HG02852 (cell line): ENCODE measurements at regions not wholly inside any gene's neighbourhood (a gene's known extent, or its start where the extent isn't known, plus 50 kb on each side); places are given as distances from the start of the nearest gene placed in this dataset.
"Not testable (repeated sequence)": the region's sequence is repeated elsewhere in the genome, so short reads cannot be mapped to it uniquely, and the experiment has no call there.

ENCODE experiments used
- ATAC-seq: cut with Tn5 transposase; IDR thresholded peaks from one replicate; pipeline ENCODE4 v1.9.1; 2021; ENCODE audit warnings: mild to moderate bottlenecking, moderate library complexity; ENCODE audit not compliant: unreplicated experiment

- ATAC-seq = not testable (repeated sequence)
These were observed 75.3 kb upstream of the OR4F16 start for GRCh38 chr1:761791-762190.

DNA sequence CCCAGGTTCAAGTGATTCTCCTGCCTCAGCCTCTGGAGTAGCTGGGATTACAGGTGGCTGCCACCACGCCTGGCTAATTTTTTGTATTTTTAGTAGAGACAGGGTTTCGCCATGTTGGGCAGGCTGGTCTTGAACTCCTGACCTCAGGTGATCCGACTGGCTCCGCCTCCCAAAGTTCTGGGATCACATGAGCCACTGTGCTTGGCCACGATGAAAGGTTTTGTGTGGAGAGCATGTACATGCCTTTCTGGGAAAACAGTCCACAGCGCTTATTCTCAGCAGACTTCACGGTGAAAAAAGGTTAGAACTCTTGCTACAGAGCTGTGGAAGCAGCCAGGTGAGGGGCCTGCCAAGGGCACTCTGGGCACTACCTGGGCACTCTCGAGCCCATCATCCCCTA, 85.0 kb upstream of the OR4F16 start:
- not testable (repeated sequence) for ATAC-seq

- ATAC-seq = not testable (repeated sequence)
These were observed 91.2 kb upstream of the OR4F16 start for GRCh38 chr1:777480-778180.

- ATAC-seq = peak; percentile 100
These were observed 92.2 kb upstream of the OR4F16 start for GRCh38 chr1:778451-779278.

DNA sequence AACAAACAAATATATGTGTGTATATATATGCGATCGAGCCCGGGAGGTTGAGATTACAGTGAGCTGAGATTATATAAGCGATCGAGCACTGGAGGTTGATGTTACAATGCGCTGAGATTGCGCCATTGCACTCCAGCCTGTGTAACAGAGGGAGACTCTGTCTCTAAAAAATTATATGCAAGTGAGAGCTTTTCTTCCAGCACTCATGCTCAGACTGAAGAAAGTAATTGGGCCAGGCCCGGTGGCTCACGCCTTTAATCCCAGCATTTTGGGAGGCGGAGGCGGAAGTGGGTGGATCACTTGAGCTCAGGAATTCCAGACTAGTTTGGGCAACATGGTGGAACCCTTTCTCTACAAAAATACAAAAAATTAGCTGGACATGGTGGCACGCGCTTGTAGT, 93.2 kb upstream of the OR4F16 start:
- not testable (repeated sequence) for ATAC-seq

DNA sequence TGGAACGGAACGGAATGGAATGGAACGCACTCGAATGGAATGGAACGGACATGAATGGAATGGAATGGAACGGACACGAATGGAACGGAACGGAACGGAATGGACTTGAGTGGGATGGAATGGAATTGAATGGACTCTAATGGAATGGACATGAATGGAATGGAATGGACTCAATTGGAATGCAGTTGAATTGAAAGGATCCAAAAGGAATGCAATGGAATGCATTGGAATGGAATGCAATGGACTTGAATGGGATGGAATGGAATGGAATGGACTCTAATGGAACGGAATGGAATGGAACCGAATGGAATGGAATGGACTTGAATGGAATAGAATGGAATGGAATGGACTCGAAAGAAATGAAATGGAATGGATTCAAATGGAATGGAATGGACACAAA, 102.4 kb upstream of the OR4F16 start:
- ATAC-seq = no peak

GRCh38 chr1:789606-790005, 103.2 kb upstream of the OR4F16 start:
- ATAC-seq = not testable (repeated sequence)

- not testable (repeated sequence) for ATAC-seq
These were observed 104.0 kb upstream of the OR4F16 start for GRCh38 chr1:790388-790930.

DNA sequence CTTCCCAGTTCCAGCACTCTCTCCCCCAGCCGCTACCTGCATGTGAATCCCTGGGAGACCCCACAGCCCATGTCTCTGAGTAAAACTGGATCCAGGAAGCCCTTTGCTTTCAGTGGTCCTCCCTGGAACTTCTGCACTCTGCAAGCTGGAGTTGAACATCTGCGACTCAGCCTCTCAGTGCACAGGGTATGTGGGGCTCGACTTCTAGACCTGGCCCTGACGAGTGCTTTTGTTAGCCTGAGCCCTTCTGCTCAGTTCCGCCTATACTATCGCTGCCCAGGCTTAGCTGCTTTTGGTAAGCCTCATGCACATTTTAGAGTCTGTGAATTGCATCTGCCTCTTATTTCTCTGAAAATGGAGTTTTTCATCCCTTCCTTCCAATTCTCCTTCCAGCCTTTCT, 107.9 kb upstream of the OR4F16 start:
- ATAC-seq = not testable (repeated sequence)

- not testable (repeated sequence) for ATAC-seq
These were observed 108.6 kb upstream of the OR4F16 start for GRCh38 chr1:794918-795584.

DNA sequence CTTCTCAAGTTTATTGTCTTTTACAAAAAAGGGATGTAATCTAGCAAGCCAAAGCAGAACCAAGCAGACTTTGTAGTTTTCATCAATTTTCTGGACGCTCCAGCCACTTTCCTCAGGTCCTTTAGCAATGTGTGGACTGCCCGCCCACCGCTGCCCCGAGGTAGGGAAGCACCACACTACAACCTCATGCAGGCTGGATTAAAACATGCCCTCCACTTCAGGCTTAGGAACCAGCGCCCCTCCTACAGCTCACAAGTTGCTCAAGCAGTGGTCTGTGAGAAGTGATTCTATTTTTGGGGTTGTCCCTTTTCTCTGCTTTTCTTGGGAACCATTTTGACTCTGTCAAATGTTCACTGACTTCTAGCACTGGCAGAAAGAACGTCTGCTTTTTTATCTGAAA, 111.2 kb upstream of the OR4F16 start:
- ATAC-seq = not testable (repeated sequence)

DNA sequence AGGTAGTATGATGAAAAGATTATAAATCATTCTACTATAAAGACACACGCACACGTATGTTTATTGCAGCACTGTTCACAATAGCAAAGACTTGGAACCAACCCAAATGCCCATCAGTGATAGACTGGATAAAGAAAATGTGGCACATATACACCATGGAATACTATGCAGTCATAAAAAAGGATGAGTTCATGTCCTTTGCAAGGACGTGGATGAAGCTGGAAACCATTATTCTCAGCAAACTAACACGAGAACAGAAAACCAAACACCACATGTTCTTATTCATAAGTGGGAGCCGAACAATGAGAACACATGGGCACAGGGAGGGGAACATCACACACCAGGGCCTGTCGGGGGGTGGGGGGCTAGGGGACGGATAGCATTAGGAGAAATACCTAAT, 113.9 kb upstream of the OR4F16 start:
- ATAC-seq = not testable (repeated sequence)

- peak; percentile 86 for ATAC-seq
These were observed 118.1 kb upstream of the OR4F16 start for GRCh38 chr1:804378-805115.

DNA sequence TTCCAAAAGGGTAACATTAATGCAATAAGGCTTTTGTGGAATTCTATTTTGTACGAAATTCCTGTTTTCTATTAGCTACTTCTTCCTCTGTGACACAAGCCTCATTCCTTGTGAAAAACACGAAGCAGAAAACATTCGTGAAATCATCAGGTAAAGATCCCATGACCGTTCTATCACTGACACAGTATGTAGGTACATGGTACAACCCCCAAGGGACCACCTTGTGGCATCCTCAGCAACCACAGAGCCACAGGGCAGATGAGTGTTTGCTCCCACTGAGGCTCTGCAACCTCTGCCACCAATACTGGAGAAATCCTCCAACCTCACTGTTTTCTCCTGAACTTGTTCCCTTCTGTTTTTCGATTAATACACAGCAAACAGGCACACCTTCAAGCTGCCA, 118.4 kb upstream of the SAMD11 start:
- ATAC-seq = not testable (repeated sequence)

DNA sequence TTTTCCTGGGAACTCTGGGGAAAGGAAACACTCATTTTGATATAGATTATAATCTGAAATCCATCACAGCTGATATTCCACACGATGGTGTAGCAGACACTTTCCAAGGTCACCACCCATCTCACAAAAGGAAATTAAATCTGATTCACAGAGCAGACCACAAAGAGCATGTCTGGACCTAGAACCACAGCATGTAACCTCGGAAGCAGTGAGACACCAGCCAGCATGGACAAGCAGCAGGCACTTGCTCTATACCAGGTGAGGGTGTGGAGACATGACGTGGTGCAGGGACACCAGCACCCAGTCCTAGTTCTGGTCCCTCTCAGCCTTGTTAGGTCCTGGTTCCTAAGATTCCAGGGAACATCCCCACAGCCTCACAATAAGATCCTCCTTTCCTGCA, 116.7 kb upstream of the SAMD11 start:
- ATAC-seq = not testable (repeated sequence)

GRCh38 chr1:807699-808390, 115.9 kb upstream of the SAMD11 start:
- ATAC-seq = not testable (repeated sequence)

GRCh38 chr1:810949-811348, 112.8 kb upstream of the SAMD11 start:
- not testable (repeated sequence) for ATAC-seq

DNA sequence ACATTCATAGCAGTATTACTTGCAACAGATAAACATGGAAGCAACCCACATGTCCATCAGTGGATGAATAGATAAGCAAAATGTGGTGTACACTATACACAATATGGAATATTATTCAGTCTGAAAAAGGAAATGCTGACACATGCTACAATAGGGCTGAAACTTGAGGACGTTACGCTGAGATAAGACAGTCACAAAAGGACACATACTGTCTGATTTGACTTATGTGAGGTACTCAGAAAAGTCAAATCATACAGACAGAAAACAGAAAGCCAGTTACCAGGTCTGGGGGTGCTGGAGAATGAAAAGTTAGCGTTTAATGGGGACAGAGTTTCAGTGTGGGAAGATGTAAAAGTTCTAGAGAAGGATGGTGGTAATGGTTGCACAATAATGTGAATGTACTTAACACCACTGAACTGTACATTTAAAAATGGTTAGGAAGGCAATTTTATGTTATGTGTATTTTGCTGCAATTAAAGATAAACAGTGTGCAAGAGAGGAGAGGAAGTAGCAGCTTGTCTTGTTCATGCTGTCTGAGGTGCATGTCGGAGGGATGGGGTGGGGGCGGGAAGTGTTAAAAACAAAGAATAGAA, 111.1 kb upstream of the SAMD11 start:
- ATAC-seq = not testable (repeated sequence)

GRCh38 chr1:814543-814942, 109.2 kb upstream of the SAMD11 start:
- not testable (repeated sequence) for ATAC-seq
